ENCODE measurements at regions not wholly inside any gene's neighbourhood (a gene's known extent, or its start where the extent isn't known, plus 50 kb on each side); places are given as distances from the start of the nearest gene placed in this dataset.

DNA sequence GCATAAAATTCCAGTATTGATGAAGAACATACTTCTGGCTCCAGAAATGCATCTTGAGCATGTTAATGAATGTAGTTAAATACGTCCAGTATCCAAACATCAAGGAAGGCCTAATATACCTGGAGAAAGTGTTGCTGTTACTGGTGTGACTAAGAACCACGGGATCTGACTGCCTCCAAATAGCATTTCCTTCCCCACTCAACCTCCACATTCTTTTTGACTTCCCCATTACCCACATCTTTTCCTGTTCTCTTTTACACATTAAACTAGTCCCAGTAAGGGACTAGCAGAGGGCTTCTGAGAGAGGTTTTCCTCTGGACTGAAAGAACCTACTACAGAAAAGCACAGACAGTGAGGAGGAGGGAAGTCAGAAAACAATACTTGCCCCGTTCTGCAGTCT is 482.8 kb upstream of the HTR2C start:
- DNase-seq (ENCODE audit: low spot score) = no peak

DNA sequence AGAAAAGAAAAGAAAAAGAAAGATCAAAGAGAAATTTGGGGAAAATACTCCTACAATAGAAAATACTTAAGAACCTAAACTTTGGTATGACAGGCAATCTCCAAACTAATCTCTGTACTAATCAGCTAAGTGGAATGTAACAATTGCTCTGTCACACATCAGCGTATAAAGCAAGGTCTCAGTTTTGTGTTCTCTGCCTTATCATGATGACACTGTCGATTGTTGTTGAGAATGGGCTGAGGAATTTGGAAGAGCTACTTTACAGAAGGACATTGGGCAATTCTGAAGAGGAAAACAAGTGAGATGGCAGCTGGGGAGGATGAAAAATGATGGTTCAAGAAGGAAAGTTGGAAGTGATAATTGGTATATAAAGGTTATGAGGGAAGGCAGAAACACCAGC is 486.0 kb upstream of the HTR2C start:
- Histone ChIP-seq H3K4me3 (ENCODE audit: low read length in 2 of 2) (no peak overlapping the region), H3K9ac (ENCODE audit: low read depth, low read length, poor library complexity) (no peak overlapping the region), H2BK12ac (ENCODE audit: low read length) (no peak overlapping the region), H4K91ac (ENCODE audit: low read depth, low read length, poor library complexity) (no peak overlapping the region), H2AFZ (ENCODE audit: low read length) (no peak overlapping the region), H3K36me3 (replicated peaks in 1 of 2; ENCODE audit: control insufficient read depth in 2 of 2, insufficient read depth in 2 of 2, low read length in 2 of 2) (no peaks in the 10 kb centered on the region), H3K9me3 (replicated peaks in 1 of 2; ENCODE audit: control insufficient read depth in 2 of 2, insufficient read depth in 1 of 2, low read depth in 1 of 2, low read length in 2 of 2) (no peaks in the 10 kb centered on the region), H3K27me3 (ENCODE audit: control insufficient read depth in 3 of 3, insufficient read depth in 3 of 3, low read depth in 1 of 3, low read length in 3 of 3) (peaks cover 0 to 8% (median 0%) of the 10 kb centered on the region in 3 experiments), H3K79me1 (ENCODE audit: low read depth, low read length) (no peaks in the 10 kb centered on the region), H3K23ac (ENCODE audit: low read depth, low read length, poor library complexity) (no peak overlapping the region), H3K4me2 (ENCODE audit: insufficient read depth, low read length, poor library complexity, severe bottlenecking) (no peak overlapping the region), H2BK15ac (ENCODE audit: low read length) (no peak overlapping the region), H3K14ac (ENCODE audit: low read length) (no peak overlapping the region), H3K4ac (ENCODE audit: low read length) (no peak overlapping the region), H4K8ac (ENCODE audit: low read depth, low read length) (no peak overlapping the region), H3K18ac (ENCODE audit: low read length) (no peak overlapping the region), H3K27ac (replicated peaks; ENCODE audit: low read length) (no peak overlapping the region), H2BK120ac (ENCODE audit: low read depth, low read length) (no peak overlapping the region), H3K4me1 (ENCODE audit: control insufficient read depth in 2 of 2, insufficient read depth in 1 of 2, low read depth in 1 of 2, low read length in 2 of 2) (no peaks in the 10 kb centered on the region), H2BK5ac (ENCODE audit: low read length) (no peak overlapping the region), H2AK5ac (ENCODE audit: low read depth, low read length) (no peak overlapping the region)
- no CpG with 5 or more reads among the region's 2 CpGs for WGBS, 2 donors (ENCODE audit: extremely low coverage in 2 of 2, insufficient read length in 2 of 2, insufficient replicate concordance in 1 of 2)
- DNase-seq (ENCODE audit: low spot score) = no peak

More for the DNA sequence above, 482.8 kb upstream of the HTR2C start:
- no peak overlapping the region for H3K9ac ChIP-seq (ENCODE audit: low read depth, low read length, poor library complexity)
- H2BK12ac ChIP-seq (ENCODE audit: low read length) = no peak overlapping the region
- H3K14ac ChIP-seq (ENCODE audit: low read length) = no peak overlapping the region
- H4K91ac ChIP-seq (ENCODE audit: low read depth, low read length, poor library complexity) = no peak overlapping the region
- no peak overlapping the region for H3K4ac ChIP-seq (ENCODE audit: low read length)
- no peak overlapping the region for H2AK5ac ChIP-seq (ENCODE audit: low read depth, low read length)
- no peak overlapping the region for H2BK120ac ChIP-seq (ENCODE audit: low read depth, low read length)
- no peaks in the 10 kb centered on the region for H3K9me3 ChIP-seq (replicated peaks in 1 of 2; ENCODE audit: control insufficient read depth in 2 of 2, insufficient read depth in 1 of 2, low read depth in 1 of 2, low read length in 2 of 2)
- H3K79me1 ChIP-seq (ENCODE audit: low read depth, low read length) = no peaks in the 10 kb centered on the region
- no peaks in the 10 kb centered on the region for H3K36me3 ChIP-seq (replicated peaks in 1 of 2; ENCODE audit: control insufficient read depth in 2 of 2, insufficient read depth in 2 of 2, low read length in 2 of 2)
- no peak overlapping the region for H3K27ac ChIP-seq (replicated peaks; ENCODE audit: low read length)
- no peak overlapping the region for H4K8ac ChIP-seq (ENCODE audit: low read depth, low read length)
- no peaks in the 10 kb centered on the region for H3K4me1 ChIP-seq (ENCODE audit: control insufficient read depth in 2 of 2, insufficient read depth in 1 of 2, low read depth in 1 of 2, low read length in 2 of 2)
- no peak overlapping the region for H3K4me2 ChIP-seq (ENCODE audit: insufficient read depth, low read length, poor library complexity, severe bottlenecking)
- H2BK15ac ChIP-seq (ENCODE audit: low read length) = no peak overlapping the region
- no peak overlapping the region for H3K18ac ChIP-seq (ENCODE audit: low read length)
- H3K27me3 ChIP-seq (ENCODE audit: control insufficient read depth in 3 of 3, insufficient read depth in 3 of 3, low read depth in 1 of 3, low read length in 3 of 3) = peaks cover 0 to 8% (median 0%) of the 10 kb centered on the region in 3 experiments
- H2AFZ ChIP-seq (ENCODE audit: low read length) = no peak overlapping the region
- no peak overlapping the region for H3K23ac ChIP-seq (ENCODE audit: low read depth, low read length, poor library complexity)
- H2BK5ac ChIP-seq (ENCODE audit: low read length) = no peak overlapping the region
- no CpG with 5 or more reads among the region's 3 CpGs for WGBS, 2 donors (ENCODE audit: extremely low coverage in 2 of 2, insufficient read length in 2 of 2, insufficient replicate concordance in 1 of 2)
- no peak overlapping the region for H3K4me3 ChIP-seq (ENCODE audit: low read length in 2 of 2)

DNA sequence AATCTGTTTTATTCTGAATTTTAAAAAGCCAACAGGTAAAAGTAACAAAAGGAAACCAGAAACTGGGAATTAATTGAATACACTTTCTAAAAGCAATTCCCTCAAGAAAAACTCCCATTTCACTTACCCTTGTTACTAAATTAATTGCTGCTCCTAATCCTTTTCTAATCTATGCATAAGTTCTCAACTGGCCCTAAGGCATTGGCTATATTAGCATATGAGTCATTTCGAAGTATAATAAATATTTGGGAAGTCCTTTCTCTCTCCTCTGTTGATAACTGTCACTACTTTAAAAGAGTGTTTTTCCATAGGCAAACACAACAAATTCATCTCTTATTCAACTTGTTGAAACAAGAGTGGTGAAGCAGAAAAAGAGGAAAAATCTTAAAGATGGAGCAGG is 486.5 kb upstream of the HTR2C start:
- peaks cover 0 to 8% (median 0%) of the 10 kb centered on the region in 3 experiments for H3K27me3 ChIP-seq (ENCODE audit: control insufficient read depth in 3 of 3, insufficient read depth in 3 of 3, low read depth in 1 of 3, low read length in 3 of 3)
- no peak overlapping the region for H4K91ac ChIP-seq (ENCODE audit: low read depth, low read length, poor library complexity)
- H3K4ac ChIP-seq (ENCODE audit: low read length) = no peak overlapping the region
- H3K4me2 ChIP-seq (ENCODE audit: insufficient read depth, low read length, poor library complexity, severe bottlenecking) = no peak overlapping the region
- H3K9me3 ChIP-seq (replicated peaks in 1 of 2; ENCODE audit: control insufficient read depth in 2 of 2, insufficient read depth in 1 of 2, low read depth in 1 of 2, low read length in 2 of 2) = no peaks in the 10 kb centered on the region
- no peak overlapping the region for H3K4me3 ChIP-seq (ENCODE audit: low read length in 2 of 2)
- H2AK5ac ChIP-seq (ENCODE audit: low read depth, low read length) = no peak overlapping the region
- no peaks in the 10 kb centered on the region for H3K79me1 ChIP-seq (ENCODE audit: low read depth, low read length)
- no peak overlapping the region for H2AFZ ChIP-seq (ENCODE audit: low read length)
- H4K8ac ChIP-seq (ENCODE audit: low read depth, low read length) = no peak overlapping the region
- no peak overlapping the region for H2BK120ac ChIP-seq (ENCODE audit: low read depth, low read length)
- H3K23ac ChIP-seq (ENCODE audit: low read depth, low read length, poor library complexity) = no peak overlapping the region
- H3K14ac ChIP-seq (ENCODE audit: low read length) = no peak overlapping the region
- H3K36me3 ChIP-seq (replicated peaks in 1 of 2; ENCODE audit: control insufficient read depth in 2 of 2, insufficient read depth in 2 of 2, low read length in 2 of 2) = no peaks in the 10 kb centered on the region
- H3K4me1 ChIP-seq (ENCODE audit: control insufficient read depth in 2 of 2, insufficient read depth in 1 of 2, low read depth in 1 of 2, low read length in 2 of 2) = no peaks in the 10 kb centered on the region
- no peak for DNase-seq (ENCODE audit: low spot score)
- H2BK15ac ChIP-seq (ENCODE audit: low read length) = no peak overlapping the region
- no peak overlapping the region for H2BK12ac ChIP-seq (ENCODE audit: low read length)
- H3K27ac ChIP-seq (replicated peaks; ENCODE audit: low read length) = no peak overlapping the region
- no peak overlapping the region for H3K9ac ChIP-seq (ENCODE audit: low read depth, low read length, poor library complexity)
- no peak overlapping the region for H3K18ac ChIP-seq (ENCODE audit: low read length)
- no peak overlapping the region for H2BK5ac ChIP-seq (ENCODE audit: low read length)
- no CpG with 5 or more reads among the region's 1 CpG for WGBS, 2 donors (ENCODE audit: extremely low coverage in 2 of 2, insufficient read length in 2 of 2, insufficient replicate concordance in 1 of 2)

DNA sequence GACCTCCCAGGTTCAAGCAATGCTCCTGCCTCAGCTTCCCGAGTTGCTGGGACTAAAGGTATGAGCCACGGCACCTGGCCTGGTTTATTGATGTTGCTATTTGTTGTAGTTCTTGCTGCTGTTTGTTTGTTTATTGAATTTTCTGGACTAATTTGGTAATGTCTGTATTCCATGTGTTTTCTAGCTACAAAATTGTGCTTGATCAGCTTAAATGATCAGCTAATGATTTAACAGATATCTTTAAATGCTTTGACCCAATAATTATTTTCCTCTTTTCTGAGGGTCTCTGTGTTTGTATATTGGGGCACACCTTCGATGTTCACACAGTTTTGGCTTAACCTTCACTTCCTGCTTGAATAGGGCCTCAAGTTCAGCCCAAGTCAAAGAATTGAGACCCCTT is 488.1 kb upstream of the HTR2C start:
- no peak overlapping the region for H2BK15ac ChIP-seq (ENCODE audit: low read length)
- H2BK120ac ChIP-seq (ENCODE audit: low read depth, low read length) = no peak overlapping the region
- no peak overlapping the region for H3K27ac ChIP-seq (replicated peaks; ENCODE audit: low read length)
- H3K9ac ChIP-seq (ENCODE audit: low read depth, low read length, poor library complexity) = no peak overlapping the region
- H3K4ac ChIP-seq (ENCODE audit: low read length) = no peak overlapping the region
- H4K8ac ChIP-seq (ENCODE audit: low read depth, low read length) = no peak overlapping the region
- H3K27me3 ChIP-seq (ENCODE audit: control insufficient read depth in 3 of 3, insufficient read depth in 3 of 3, low read depth in 1 of 3, low read length in 3 of 3) = peaks cover 0 to 6% (median 0%) of the 10 kb centered on the region in 3 experiments
- H3K4me3 ChIP-seq (ENCODE audit: low read length in 2 of 2) = no peak overlapping the region
- no peak for DNase-seq (ENCODE audit: low spot score)
- H2BK5ac ChIP-seq (ENCODE audit: low read length) = no peak overlapping the region
- H3K9me3 ChIP-seq (replicated peaks in 1 of 2; ENCODE audit: control insufficient read depth in 2 of 2, insufficient read depth in 1 of 2, low read depth in 1 of 2, low read length in 2 of 2) = no peaks in the 10 kb centered on the region
- no peak overlapping the region for H2AFZ ChIP-seq (ENCODE audit: low read length)
- WGBS, 2 donors (ENCODE audit: extremely low coverage in 2 of 2, insufficient read length in 2 of 2, insufficient replicate concordance in 1 of 2) = no CpG with 5 or more reads among the region's 3 CpGs
- H2AK5ac ChIP-seq (ENCODE audit: low read depth, low read length) = no peak overlapping the region
- no peak overlapping the region for H3K14ac ChIP-seq (ENCODE audit: low read length)
- H4K91ac ChIP-seq (ENCODE audit: low read depth, low read length, poor library complexity) = no peak overlapping the region
- no peak overlapping the region for H3K23ac ChIP-seq (ENCODE audit: low read depth, low read length, poor library complexity)
- H2BK12ac ChIP-seq (ENCODE audit: low read length) = no peak overlapping the region
- H3K4me2 ChIP-seq (ENCODE audit: insufficient read depth, low read length, poor library complexity, severe bottlenecking) = no peak overlapping the region
- no peak overlapping the region for H3K18ac ChIP-seq (ENCODE audit: low read length)
- no peaks in the 10 kb centered on the region for H3K4me1 ChIP-seq (ENCODE audit: control insufficient read depth in 2 of 2, insufficient read depth in 1 of 2, low read depth in 1 of 2, low read length in 2 of 2)
- no peaks in the 10 kb centered on the region for H3K79me1 ChIP-seq (ENCODE audit: low read depth, low read length)
- H3K36me3 ChIP-seq (replicated peaks in 1 of 2; ENCODE audit: control insufficient read depth in 2 of 2, insufficient read depth in 2 of 2, low read length in 2 of 2) = no peaks in the 10 kb centered on the region

All from neuronal stem cell (in vitro differentiated cells).